ENCODE measurements at regions not wholly inside any gene's neighbourhood (a gene's known extent, or its start where the extent isn't known, plus 50 kb on each side); places are given as distances from the start of the nearest gene placed in this dataset.

DNA sequence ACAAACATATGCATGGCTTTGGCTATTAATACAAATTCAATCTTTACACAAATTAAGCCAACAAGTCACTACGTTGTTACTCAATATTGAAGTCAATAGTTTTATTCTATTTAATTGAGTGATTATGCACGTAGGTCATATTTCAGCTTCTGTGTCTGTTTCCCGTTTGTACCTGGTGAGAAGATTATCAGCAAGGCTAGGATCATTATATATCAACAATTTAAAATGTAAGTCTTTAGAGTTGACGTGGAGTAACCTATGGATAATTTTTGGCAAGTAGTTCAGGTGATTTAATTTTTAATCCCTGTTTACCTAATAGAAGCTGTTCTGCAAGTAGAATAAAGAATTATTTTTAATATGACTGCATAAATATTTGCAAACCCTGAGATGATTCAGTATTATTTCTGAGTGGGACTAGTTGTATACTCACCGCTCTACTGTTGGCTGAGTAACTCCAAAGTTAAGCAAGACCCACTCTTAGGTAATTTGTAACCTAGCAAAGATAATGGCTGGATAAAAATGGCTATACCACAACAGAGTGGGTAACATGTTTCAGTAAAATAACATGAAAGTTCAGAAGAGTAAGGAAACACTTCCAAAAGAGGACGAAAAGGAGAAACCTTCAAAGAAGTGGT, 161.0 kb downstream of the HGF start:
- no TSS peak for BruUV-seq (replicated peaks)
- no peaks in the 10 kb centered on the region for H4K20me1 ChIP-seq (ENCODE audit: low read length)
- POLR2A ChIA-PET (ENCODE audit: unreplicated experiment) = no interaction called here
- TF ChIP-seq, protein P1, sequence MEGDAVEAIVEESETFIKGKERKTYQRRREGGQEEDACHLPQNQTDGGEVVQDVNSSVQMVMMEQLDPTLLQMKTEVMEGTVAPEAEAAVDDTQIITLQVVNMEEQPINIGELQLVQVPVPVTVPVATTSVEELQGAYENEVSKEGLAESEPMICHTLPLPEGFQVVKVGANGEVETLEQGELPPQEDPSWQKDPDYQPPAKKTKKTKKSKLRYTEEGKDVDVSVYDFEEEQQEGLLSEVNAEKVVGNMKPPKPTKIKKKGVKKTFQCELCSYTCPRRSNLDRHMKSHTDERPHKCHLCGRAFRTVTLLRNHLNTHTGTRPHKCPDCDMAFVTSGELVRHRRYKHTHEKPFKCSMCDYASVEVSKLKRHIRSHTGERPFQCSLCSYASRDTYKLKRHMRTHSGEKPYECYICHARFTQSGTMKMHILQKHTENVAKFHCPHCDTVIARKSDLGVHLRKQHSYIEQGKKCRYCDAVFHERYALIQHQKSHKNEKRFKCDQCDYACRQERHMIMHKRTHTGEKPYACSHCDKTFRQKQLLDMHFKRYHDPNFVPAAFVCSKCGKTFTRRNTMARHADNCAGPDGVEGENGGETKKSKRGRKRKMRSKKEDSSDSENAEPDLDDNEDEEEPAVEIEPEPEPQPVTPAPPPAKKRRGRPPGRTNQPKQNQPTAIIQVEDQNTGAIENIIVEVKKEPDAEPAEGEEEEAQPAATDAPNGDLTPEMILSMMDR (conservative IDR thresholded peaks at IDR 0.05; ENCODE audit: low read depth, low read length) = no peak
- TF ChIP-seq EZH2phosphoT487 (IDR thresholded peaks at IDR 0.05; ENCODE audit: borderline replicate concordance, low read length) (no peak), EZH2 (IDR thresholded peaks at IDR 0.05; ENCODE audit: low read length, unreplicated experiment) (no peak)
- no peaks in the 10 kb centered on the region for H3K27me3 ChIP-seq (ENCODE audit: low read length)
- H3K4me3 ChIP-seq (ENCODE audit: low read length) = peak overlapping the region; percentile 25; the same call in 1 of the 2 replicates
- peak overlapping the region; percentile 78 for H3K27ac ChIP-seq (ENCODE audit: low read length)
- peaks cover 21% of the 10 kb centered on the region for H3K4me1 ChIP-seq (ENCODE audit: insufficient read depth, low read length)
- H3K9me3 ChIP-seq (ENCODE audit: low read length) = no peaks in the 10 kb centered on the region
- no peaks in the 10 kb centered on the region for H3F3A ChIP-seq (ENCODE audit: low read length, unreplicated experiment)
- intact Hi-C loops (cut with micrococcal nuclease) = no loop called here
- peak overlapping the region; percentile 10; the same call in 1 of the 2 replicates for H2AFZ ChIP-seq (ENCODE audit: low read length)
- H3K79me2 ChIP-seq (ENCODE audit: low read length) = no peaks in the 10 kb centered on the region
- H3K9ac ChIP-seq (ENCODE audit: low read length) = peak overlapping the region; percentile 27
- CTCF ChIA-PET = no interaction called here
- DNase-seq (peak; percentile 70), ATAC-seq (peak; percentile 90)
- H3K9me2 ChIP-seq (replicated peaks; ENCODE audit: low read length) = no peaks in the 10 kb centered on the region
- peak overlapping the region; percentile 68 for H3K4me2 ChIP-seq (ENCODE audit: low read length)
- no peaks in the 10 kb centered on the region for H3K36me3 ChIP-seq (ENCODE audit: low read depth, low read length)

DNA sequence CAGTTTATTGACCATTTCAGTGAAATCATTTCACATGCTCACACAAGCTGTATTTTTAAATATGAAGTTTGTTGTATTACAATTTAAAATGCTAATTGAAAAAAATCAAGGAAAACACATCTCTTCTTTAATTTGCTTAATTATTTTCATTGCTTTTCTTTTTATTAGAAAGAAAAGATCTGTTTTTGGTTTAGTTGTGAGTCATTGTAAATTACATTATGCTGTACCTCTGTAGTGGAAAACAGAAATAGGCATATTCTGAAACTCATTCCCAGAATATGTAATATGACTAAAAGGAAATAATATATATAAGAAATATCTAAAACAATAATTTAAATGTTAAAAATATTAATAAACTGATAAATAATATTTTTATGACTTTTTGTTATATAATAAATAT, 161.9 kb downstream of the HGF start:
- H3K9ac ChIP-seq (ENCODE audit: low read length) = no peak overlapping the region
- intact Hi-C loops (cut with micrococcal nuclease) = no loop called here
- POLR2A ChIA-PET (ENCODE audit: unreplicated experiment) = no interaction called here

More for the DNA sequence above, 161.9 kb downstream of the HGF start:
- no peaks in the 10 kb centered on the region for H3K9me2 ChIP-seq (replicated peaks; ENCODE audit: low read length)
- no peaks in the 10 kb centered on the region for H3K36me3 ChIP-seq (ENCODE audit: low read depth, low read length)
- ATAC-seq (no peak), DNase-seq (no peak)
- no peaks in the 10 kb centered on the region for H4K20me1 ChIP-seq (ENCODE audit: low read length)
- no peak overlapping the region for H3K4me3 ChIP-seq (ENCODE audit: low read length)
- CTCF ChIA-PET = no interaction called here
- H3K79me2 ChIP-seq (ENCODE audit: low read length) = no peaks in the 10 kb centered on the region
- H3F3A ChIP-seq (ENCODE audit: low read length, unreplicated experiment) = no peaks in the 10 kb centered on the region
- no peak overlapping the region for H3K27ac ChIP-seq (ENCODE audit: low read length)
- H3K4me1 ChIP-seq (ENCODE audit: insufficient read depth, low read length) = peaks cover 26% of the 10 kb centered on the region
- H3K9me3 ChIP-seq (ENCODE audit: low read length) = no peaks in the 10 kb centered on the region
- BruUV-seq (replicated peaks) = no TSS peak
- TF ChIP-seq EZH2 (IDR thresholded peaks at IDR 0.05; ENCODE audit: low read length, unreplicated experiment) = no peak
- TF ChIP-seq, protein P1 (conservative IDR thresholded peaks at IDR 0.05; ENCODE audit: low read depth, low read length) = no peak
- TF ChIP-seq EZH2phosphoT487 (IDR thresholded peaks at IDR 0.05; ENCODE audit: borderline replicate concordance, low read length) = no peak
- no peaks in the 10 kb centered on the region for H3K27me3 ChIP-seq (ENCODE audit: low read length)
- H3K4me2 ChIP-seq (ENCODE audit: low read length) = no peak overlapping the region
- H2AFZ ChIP-seq (ENCODE audit: low read length) = no peak overlapping the region
